ENCODE measurements at regions not wholly inside any gene's neighbourhood (a gene's known extent, or its start where the extent isn't known, plus 50 kb on each side); places are given as distances from the start of the nearest gene placed in this dataset.
"Not testable (repeated sequence)": the region's sequence is repeated elsewhere in the genome, so short reads cannot be mapped to it uniquely, and the experiment has no call there.

DNA sequence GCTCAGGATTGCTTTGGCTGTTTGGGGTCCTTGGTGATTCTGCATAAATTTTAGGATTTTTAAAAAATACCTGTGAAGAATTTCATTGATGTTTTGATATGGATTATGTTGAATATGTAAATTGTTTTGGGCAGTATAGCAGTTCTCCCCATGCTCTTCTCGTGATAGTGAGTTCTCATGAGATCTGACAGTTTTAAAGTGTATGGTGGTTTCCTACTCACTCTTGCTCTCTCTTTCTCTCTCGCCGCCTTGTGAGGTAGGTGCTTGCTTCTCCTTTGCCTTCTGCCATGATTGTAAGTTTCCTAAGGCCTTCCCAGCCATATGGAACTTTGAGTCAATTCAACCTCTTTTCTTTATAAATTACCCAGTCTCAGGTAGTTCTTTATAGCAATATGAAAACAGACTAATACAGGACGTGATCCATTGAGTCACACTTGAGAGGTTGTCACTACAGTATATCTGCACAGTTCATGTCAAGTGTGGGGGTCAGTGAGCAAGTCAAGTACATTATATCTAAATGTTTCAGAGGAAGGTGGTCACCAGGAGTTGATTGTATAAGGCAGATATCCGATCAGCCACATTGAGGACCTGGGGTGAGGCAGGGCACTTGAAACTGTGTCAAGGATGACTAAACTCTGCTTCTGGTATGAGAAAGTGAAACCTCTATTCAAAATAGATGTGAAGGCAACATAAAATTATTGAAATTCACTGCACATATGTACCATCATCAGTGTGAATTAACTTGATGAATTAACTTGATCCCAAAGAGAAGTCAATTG lies 70.7 kb upstream of the CCDC179 start:
- no peak for DNase-seq (ENCODE audit: low read depth)
- no peak for TF ChIP-seq CTCF (conservative IDR thresholded peaks at IDR 0.05; ENCODE audit: low read depth, low read length)

GRCh38 chr11:22938691-22939090 lies 78.4 kb upstream of the CCDC179 start:
- no peak for TF ChIP-seq CTCF (conservative IDR thresholded peaks at IDR 0.05; ENCODE audit: low read depth, low read length)
- no peak overlapping the region for H3K4me3 ChIP-seq (ENCODE audit: low read length)
- DNase-seq (ENCODE audit: low read depth) = no peak

More for the DNA sequence above, 70.7 kb upstream of the CCDC179 start:
- no peak overlapping the region for H3K4me3 ChIP-seq (ENCODE audit: low read length)

DNA sequence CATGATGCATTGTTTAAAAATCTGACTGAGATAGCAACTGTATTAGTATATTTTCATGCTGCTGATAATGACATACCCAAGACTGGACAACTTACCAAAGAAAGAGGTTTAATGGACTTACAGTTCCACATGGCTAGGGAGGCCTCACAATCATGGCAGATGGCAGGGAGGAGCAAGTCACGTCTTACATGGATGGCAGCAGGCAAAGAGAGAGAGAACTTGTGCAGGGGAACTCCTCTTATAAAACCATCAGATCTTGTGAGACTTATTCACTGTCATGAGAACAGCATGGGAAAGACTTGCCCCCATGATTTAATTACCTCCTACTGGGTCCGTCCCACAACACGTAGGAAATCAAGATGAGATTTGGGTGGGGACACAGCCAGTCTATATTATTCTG lies 81.3 kb upstream of the CCDC179 start:
- DNase-seq (ENCODE audit: low read depth); H3K4me3 ChIP-seq (ENCODE audit: low read length): not testable (repeated sequence)

DNA sequence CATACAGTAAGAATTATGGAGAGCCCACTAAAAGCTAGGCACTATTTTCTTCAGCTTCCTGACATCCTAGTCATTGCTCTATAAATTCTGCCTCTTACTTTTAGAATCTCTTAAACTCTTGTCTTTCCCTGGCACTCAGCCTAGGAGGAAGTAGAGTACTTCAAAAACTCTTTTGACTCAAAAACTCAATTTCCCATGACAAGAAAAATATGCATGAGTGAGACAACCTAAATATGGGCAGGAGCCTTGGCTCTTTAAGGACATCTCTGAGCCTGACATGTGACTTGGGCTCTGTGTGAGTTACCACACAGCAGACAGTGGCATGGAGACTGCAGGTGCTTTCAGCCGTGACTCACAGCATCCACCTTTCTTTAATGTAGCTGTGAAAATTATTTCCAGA lies 97.5 kb upstream of the CCDC179 start:
- DNase-seq (ENCODE audit: low read depth) = no peak
- TF ChIP-seq CTCF (conservative IDR thresholded peaks at IDR 0.05; ENCODE audit: low read depth, low read length) = no peak
- H3K4me3 ChIP-seq (ENCODE audit: low read length) = no peak overlapping the region

- no peak overlapping the region for H3K4me3 ChIP-seq (ENCODE audit: low read length)
- DNase-seq (ENCODE audit: low read depth) = no peak
- TF ChIP-seq CTCF (conservative IDR thresholded peaks at IDR 0.05; ENCODE audit: low read depth, low read length) = no peak
Observed at GRCh38 chr11:22974251-22974650, 114.0 kb upstream of the CCDC179 start.

DNA sequence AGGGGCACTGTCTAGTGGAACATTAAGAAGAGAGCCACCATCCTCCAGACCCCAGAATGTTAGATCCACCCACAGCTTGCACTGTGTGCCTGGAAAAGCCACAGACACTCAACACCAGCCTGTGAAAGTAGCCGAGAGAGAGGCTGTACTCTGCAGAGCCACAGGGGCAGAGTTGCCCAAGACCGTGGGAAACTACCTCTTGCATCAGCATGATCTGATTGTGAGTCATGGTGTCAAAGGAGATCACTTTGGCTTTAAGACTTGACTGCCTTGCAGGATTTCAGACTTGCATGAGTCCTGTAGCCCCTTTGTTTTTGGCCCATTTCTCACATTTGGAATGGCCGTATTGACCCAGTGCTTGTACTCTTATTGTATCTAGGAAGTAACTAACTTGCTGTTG lies 115.9 kb upstream of the CCDC179 start:
- H3K4me3 ChIP-seq (ENCODE audit: low read length) = no peak overlapping the region
- no peak for TF ChIP-seq CTCF (conservative IDR thresholded peaks at IDR 0.05; ENCODE audit: low read depth, low read length)
- DNase-seq (ENCODE audit: low read depth) = peak; percentile 48

GRCh38 chr11:22982903-22983302 lies 122.6 kb upstream of the CCDC179 start:
- no peak for DNase-seq (ENCODE audit: low read depth)
- no peak for TF ChIP-seq CTCF (conservative IDR thresholded peaks at IDR 0.05; ENCODE audit: low read depth, low read length)
- H3K4me3 ChIP-seq (ENCODE audit: low read length) = no peak overlapping the region

Data from retinal pigment epithelial cell (primary cell).